ENCODE measurements at regions not wholly inside any gene's neighbourhood (a gene's known extent, or its start where the extent isn't known, plus 50 kb on each side); places are given as distances from the start of the nearest gene placed in this dataset.

- TF ChIP-seq, protein P1, sequence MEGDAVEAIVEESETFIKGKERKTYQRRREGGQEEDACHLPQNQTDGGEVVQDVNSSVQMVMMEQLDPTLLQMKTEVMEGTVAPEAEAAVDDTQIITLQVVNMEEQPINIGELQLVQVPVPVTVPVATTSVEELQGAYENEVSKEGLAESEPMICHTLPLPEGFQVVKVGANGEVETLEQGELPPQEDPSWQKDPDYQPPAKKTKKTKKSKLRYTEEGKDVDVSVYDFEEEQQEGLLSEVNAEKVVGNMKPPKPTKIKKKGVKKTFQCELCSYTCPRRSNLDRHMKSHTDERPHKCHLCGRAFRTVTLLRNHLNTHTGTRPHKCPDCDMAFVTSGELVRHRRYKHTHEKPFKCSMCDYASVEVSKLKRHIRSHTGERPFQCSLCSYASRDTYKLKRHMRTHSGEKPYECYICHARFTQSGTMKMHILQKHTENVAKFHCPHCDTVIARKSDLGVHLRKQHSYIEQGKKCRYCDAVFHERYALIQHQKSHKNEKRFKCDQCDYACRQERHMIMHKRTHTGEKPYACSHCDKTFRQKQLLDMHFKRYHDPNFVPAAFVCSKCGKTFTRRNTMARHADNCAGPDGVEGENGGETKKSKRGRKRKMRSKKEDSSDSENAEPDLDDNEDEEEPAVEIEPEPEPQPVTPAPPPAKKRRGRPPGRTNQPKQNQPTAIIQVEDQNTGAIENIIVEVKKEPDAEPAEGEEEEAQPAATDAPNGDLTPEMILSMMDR (IDR thresholded peaks at IDR 0.05): no peak
- TF ChIP-seq POLR2A (IDR thresholded peaks at IDR 0.05): no peak
Observed at GRCh38 chr3:153399636-153400035, 237.6 kb downstream of the RAP2B start.

All from adrenal gland (tissue), 5 donors.